ENCODE measurements at regions not wholly inside any gene's neighbourhood (a gene's known extent, or its start where the extent isn't known, plus 50 kb on each side); places are given as distances from the start of the nearest gene placed in this dataset.
"Not testable (repeated sequence)": the region's sequence is repeated elsewhere in the genome, so short reads cannot be mapped to it uniquely, and the experiment has no call there.

- peak; percentile 51 for DNase-seq (ENCODE audit: low spot score)
Observed at GRCh38 chr14:105999361-106000028, 473.1 kb downstream of the TMEM121 start.

DNA sequence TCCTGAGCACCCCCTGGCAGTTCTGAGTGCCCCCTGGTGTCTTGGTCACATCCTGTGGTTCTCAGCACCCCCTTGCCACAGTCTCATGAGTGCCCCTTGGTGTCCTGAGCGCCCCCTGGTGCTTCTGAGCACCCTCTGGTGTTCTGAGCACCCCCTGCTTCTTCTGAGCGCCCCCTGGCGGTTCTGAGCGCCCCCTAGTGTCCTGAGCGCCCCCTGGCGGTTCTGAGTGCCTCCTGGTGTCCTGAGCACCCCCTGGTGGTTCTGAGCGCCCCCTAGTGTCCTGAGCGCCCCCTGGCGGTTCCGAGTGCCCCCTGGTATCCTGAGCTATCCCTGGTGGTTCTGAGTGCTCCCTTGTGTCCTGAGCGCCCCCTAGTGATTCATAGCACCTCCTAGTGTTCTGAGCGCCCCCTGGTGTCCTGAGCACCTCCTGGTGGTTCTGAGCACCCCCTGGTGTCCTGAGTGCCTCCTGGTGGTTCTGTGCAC, 473.7 kb downstream of the TMEM121 start:
- DNase-seq (ENCODE audit: low spot score) = not testable (repeated sequence)

DNA sequence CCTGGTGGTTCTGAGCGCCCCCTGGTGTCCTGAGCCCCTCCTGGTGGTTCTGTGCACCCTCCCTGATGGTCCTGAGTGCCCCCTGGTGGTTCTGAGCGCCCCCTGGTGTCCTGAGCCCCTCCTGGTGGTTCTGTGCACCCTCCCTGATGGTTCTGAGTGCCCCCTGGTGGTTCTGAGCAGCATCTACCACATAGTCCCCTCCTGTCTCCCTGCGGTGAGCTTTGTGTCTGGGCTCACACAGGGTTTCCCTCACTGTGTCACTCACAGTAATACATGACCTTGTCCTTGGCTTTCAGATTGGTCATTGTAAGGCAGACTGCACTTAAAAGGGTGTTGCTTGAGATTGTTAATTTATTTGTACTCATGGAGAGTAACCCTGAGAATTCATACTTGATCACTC, 474.9 kb downstream of the TMEM121 start:
- DNase-seq (ENCODE audit: low spot score) = not testable (repeated sequence)

DNA sequence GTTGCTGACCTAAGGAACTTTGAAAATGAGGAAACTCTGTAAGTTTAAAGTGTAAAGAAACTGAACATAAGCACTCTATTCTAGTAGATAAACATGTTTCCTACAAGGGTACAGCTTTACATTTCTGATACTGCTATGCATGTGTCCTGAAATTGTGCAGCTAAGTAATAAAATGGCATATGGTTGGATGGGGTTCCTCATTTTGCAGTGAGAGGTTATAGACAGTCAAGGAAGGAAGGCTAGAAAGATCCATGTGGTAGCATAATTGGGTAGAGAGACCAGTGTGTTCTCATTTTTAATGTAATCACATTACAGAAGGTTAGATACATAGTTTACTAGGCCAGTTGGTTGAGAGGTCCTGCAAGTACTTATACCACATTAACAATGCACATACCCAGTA, 477.0 kb downstream of the TMEM121 start:
- DNase-seq (ENCODE audit: low spot score) = no peak

DNA sequence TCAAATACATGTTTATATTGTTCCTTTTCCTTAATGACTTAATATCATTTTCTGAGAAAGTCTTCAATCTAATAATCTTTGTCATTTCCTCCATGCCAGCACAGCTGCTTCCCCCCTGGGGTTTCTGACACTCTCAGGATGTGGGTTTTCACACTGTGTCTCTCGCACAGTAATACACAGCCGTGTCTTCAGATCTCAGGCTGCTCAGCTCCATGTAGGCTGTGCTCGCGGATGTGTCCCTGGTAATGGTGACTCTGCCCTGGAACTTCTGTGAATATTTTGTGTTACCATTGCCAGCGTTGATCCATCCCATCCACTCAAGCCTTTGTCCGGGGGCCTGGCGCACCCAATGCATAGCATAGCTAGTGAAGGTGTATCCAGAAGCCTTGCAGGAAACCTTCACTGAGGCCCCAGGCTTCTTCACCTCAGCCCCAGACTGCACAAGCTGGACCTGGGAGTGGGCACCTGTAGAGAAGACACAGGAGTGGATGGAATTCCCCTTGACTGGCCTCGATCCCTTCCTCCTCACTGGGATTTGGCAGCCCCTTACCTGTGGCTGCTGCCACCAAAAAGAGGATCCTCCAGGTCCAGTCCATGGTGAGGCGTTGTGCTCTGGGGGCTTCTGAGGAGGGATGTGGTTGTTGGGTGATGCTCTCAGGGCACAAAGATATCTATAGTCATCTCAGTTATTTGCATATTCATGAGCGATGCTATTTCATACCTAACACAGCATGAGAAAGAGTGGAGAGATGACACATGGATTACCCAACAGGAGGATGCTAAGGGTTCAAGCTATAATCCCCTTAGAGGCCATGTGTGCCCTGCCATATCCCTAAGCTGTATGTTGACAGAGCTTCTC, 478.8 kb downstream of the TMEM121 start:
- DNase-seq (ENCODE audit: low spot score) = not testable (repeated sequence)

GRCh38 chr14:106006043-106006442, 479.7 kb downstream of the TMEM121 start:
- peak; percentile 8 for DNase-seq (ENCODE audit: low spot score)

DNA sequence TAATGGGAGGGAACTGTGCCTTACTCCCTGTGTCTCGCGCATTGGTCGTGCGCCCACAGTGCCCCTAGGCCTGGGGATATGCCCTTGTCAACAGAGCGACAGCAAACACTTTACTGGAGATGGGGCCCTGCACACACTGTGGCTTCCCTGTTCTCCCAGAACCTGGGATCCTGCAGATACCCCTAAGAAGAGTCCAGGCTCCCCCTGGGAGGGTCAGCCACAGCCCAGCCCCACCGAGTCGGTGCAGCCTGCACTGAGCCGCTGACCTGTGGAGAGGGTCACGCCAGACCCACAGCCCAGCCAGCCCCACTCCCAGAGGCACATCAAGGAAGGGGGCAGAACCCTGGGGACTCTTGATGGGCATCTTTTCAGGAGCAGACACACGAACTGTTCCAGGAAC, 480.3 kb downstream of the TMEM121 start:
- DNase-seq (ENCODE audit: low spot score) = not testable (repeated sequence)

- DNase-seq (ENCODE audit: low spot score) = no peak
Observed at GRCh38 chr14:106010783-106011182, 484.4 kb downstream of the TMEM121 start.

- peak; percentile 68 for DNase-seq (ENCODE audit: low spot score)
Observed at GRCh38 chr14:106011631-106012360, 485.4 kb downstream of the TMEM121 start.

DNA sequence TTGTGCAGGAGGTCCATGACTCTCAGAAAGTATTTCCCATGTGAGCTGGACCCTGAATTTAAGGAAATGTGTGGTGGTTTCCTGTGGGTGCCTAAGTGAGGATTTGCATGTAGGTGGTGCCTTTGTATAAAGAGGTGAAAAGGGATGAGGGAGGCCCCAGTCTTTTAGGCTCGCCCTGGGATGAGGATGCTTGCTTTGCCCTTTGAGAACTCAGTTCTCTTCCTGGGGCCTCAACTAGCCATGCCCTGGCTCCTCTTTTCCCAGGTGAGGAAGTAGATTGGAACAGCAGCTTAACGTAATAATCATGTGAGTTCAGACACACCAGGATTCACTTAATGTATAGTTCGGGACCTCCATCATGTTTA, 486.0 kb downstream of the TMEM121 start:
- DNase-seq (ENCODE audit: low spot score) = not testable (repeated sequence)

- no peak for DNase-seq (ENCODE audit: low spot score)
Observed at GRCh38 chr14:106013879-106014376, 487.5 kb downstream of the TMEM121 start.

- peak; percentile 25 for DNase-seq (ENCODE audit: low spot score)
Observed at GRCh38 chr14:106017952-106018351, 491.6 kb downstream of the TMEM121 start.

GRCh38 chr14:106021832-106022231, 495.4 kb downstream of the TMEM121 start:
- DNase-seq (ENCODE audit: low spot score) = no peak

DNA sequence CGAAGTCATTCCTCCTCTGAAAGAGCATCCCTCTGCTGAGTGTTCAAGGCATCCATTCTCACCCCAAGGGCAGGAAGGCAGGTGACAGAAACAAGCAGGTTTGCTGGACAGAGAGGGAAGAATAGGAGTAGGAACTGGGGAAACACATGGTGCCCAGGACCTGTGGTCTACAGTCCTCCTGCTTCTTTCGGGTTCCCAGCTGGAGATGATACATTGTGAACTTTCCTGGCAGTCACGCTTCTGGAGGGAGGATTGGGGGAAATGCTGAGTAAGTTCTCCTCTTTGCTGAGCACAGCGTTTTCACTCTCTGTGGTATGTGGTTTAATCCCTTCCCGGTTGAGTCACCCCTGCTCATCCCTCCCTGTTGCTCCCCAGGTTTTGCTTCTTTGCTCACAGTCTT, 496.3 kb downstream of the TMEM121 start:
- DNase-seq (ENCODE audit: low spot score) = peak; percentile 44

DNA sequence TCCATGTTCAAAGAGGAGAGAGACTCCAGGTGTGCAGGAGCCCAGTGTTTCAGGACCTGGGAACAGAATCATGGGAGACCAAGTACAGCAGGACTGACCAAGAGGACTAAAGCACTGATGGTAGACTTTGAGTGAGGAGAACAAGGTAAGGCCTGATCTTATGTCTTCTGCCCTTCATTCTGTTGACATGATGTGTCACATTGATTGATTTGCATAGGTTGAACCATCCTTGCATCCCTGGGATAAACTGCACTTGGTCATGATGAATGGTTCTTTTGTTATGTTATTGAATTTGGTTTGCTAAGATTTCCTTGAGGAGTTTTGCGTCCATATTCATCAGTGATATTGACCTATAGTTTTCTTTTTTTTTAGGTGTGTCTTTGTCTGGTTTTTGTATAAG, 497.0 kb downstream of the TMEM121 start:
- DNase-seq (ENCODE audit: low spot score) = no peak

DNA sequence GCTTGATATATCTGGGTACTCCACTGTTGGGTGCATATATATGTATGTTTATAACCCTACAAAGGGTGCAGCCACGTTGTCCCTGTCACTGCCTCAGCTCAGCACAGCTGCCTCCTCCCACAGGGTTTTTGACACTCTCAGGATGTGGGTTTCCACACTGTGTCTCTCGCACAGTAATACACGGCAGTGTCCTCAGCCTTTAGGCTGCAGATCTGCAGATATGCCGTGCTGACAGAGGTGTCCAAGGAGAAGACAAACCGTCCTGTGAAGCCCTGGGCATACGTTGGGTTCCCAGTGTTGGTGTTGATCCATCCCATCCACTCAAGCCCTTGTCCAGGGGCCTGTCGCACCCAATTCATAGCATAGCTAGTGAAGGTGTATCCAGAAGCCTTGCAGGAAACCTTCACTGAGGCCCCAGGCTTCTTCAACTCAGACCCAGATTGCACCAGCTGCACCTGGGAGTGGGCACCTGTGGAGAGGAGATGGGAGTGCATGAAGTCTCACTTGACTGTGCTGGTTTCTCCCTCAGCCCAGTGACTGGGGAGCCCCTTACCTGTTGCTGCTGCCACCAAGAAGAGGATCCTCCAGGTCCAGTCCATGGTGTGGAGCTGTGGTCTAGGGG, 498.7 kb downstream of the TMEM121 start:
- DNase-seq (ENCODE audit: low spot score) = no peak

DNA sequence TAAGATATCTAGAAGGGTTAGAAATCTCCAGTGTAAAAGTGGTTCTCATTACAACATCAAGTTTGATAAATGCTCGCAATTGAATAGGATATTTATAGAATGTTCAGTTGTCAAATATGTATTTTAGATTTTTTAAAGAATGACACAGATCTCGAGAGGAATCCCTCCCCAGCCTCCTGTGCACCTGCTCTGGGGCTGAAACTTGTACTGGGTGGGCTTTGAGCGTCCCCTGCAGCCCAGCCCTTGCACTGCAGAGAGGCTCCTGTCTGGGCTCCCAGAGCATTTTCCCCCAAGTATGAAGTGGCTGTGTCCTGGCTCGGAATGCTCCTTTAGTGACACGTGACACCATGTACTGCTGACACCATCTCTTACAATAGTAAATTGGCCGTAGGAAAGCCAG, 499.6 kb downstream of the TMEM121 start:
- DNase-seq (ENCODE audit: low spot score) = no peak

DNA sequence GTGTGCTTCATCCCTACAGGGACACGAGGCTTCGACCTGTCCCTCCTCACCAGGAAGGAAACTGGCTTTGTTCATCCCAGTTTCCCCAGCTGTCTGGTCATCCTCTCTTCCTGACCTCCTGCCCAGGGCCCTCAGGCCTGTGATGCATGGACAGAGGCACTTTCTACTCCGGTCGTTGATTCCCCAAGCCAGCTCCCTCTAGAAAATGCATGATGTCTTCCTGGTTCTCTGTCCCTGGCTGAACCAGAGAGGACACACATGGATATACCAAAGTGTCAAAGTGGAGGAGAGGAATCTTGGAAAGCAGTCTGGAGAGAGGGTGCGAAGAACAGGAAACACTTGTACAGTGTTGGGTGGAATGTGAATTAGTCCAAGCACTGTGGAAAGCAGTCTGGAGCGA, 501.4 kb downstream of the TMEM121 start:
- not testable (repeated sequence) for DNase-seq (ENCODE audit: low spot score)

- DNase-seq (ENCODE audit: low spot score) = no peak
Observed at GRCh38 chr14:106029959-106030358, 503.6 kb downstream of the TMEM121 start.

DNA sequence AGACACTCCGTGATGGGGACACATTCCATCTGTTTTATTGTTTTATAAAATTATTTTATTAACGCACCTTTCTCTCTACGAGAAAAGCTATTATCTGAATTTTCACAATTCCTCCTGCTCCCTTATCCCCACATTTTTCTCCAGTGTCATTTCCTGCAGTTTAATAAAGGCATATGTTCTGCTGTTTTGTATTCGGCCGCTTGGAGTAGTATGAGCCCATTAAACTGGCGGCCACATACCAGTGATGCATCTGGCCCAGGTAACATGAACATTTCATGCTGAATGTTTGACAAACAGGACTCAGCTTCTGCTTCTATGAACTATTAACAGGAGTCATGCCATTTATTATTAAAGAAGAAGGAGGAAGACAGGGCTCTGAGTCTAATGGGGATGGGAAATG, 511.0 kb downstream of the TMEM121 start:
- no peak for DNase-seq (ENCODE audit: low spot score)

DNA sequence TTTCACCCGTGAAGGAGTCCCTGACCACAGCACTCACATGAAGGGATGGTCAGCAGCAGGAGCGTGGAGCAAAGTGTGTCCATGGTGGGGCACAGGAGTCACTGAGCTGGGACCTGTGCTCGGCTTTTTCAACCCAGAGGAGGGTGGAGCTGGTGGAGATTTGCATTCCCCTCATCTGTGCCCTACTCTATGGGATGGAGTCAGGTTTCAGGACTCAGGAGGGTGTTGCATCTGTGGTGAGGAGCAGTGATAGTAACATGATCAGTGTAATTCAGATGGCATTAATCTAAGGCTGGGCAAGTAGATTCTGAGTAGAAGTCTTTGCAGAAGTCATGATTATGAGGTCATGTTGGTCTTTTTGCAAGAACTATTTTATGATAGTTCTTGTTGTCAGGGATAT, 511.9 kb downstream of the TMEM121 start:
- no peak for DNase-seq (ENCODE audit: low spot score)

GRCh38 chr14:106039400-106039799, 513.0 kb downstream of the TMEM121 start:
- DNase-seq (ENCODE audit: low spot score) = peak; percentile 42
